HG02938 (cell line): ENCODE measurements at regions not wholly inside any gene's neighbourhood (a gene's known extent, or its start where the extent isn't known, plus 50 kb on each side); places are given as distances from the start of the nearest gene placed in this dataset.
"Not testable (repeated sequence)": the region's sequence is repeated elsewhere in the genome, so short reads cannot be mapped to it uniquely, and the experiment has no call there.

Experiments
- ATAC-seq: cut with Tn5 transposase; IDR thresholded peaks from one replicate; pipeline ENCODE4 v1.9.1; 2021; ENCODE audit warnings: mild to moderate bottlenecking, moderate library complexity; ENCODE audit not compliant: unreplicated experiment

DNA sequence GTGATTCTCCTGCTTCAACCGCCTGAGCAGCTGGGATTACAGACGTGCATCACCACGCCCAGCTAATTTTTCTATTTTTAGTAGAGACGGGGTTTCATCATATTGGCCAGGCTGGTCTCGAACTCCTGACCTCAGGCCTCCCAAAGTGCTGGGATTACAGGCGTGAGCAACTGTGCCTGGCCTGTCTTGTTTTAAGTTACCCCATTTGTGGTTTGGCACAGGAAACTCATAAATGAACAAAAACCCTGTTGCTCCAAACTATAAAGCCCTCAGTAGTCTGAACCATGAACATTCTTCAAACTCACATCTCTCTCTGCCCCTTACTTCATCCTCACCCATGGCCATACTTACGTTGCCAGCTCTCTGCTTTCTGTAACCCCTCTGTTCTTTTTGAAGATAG is 61.7 kb downstream of the RHOU start:
- ATAC-seq, result not testable (repeated sequence)

DNA sequence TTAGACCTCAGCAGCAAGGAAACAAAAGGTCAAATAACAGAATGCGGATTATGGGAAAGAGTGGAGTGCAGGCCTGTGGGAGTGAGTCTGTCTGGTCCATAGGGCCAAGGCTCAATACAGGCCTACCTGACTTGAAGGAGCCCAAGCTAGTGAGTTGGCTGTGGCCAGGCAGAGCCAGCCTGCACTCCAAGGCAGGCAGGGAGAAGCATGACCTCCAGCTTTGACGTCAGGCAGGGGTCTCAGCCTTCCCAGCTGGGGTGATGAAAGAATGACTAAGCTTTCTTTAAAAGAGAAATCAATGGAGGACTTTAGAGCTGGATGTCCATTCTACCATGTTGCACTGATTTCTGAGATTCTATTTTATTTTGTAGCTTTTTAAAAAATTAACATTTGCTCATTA is 62.8 kb downstream of the RHOU start:
- ATAC-seq, result no peak

- ATAC-seq, result no peak
Measured at GRCh38 chr1:228798548-228798947, 63.3 kb downstream of the RHOU start.

GRCh38 chr1:228799924-228800323 is 64.6 kb downstream of the RHOU start:
- no peak for ATAC-seq

DNA sequence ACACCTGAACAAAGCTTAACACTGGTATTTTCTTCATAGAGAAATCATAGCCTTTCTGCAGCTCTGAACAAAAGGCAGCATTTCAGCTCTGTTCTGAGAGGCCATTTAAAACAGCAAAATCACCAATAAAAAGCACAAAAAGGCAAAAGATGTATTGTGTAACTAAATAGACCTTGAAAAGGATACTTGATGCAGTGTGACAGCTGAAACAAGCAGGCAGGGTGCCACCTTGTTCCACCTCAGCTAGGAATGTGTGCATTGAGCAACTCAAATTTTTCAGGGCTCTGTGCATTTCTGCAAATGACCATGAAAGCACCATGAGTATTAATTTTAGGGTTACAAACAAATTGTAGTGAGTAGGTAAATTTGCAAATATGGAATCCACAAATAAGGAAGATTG is 65.8 kb downstream of the RHOU start:
- ATAC-seq, result no peak

- ATAC-seq, result no peak
Measured at GRCh38 chr1:228802386-228803220, 67.3 kb downstream of the RHOU start.

GRCh38 chr1:228803421-228803820 is 68.1 kb downstream of the RHOU start:
- no peak for ATAC-seq

GRCh38 chr1:228804173-228804572 is 68.9 kb downstream of the RHOU start:
- ATAC-seq, result no peak

DNA sequence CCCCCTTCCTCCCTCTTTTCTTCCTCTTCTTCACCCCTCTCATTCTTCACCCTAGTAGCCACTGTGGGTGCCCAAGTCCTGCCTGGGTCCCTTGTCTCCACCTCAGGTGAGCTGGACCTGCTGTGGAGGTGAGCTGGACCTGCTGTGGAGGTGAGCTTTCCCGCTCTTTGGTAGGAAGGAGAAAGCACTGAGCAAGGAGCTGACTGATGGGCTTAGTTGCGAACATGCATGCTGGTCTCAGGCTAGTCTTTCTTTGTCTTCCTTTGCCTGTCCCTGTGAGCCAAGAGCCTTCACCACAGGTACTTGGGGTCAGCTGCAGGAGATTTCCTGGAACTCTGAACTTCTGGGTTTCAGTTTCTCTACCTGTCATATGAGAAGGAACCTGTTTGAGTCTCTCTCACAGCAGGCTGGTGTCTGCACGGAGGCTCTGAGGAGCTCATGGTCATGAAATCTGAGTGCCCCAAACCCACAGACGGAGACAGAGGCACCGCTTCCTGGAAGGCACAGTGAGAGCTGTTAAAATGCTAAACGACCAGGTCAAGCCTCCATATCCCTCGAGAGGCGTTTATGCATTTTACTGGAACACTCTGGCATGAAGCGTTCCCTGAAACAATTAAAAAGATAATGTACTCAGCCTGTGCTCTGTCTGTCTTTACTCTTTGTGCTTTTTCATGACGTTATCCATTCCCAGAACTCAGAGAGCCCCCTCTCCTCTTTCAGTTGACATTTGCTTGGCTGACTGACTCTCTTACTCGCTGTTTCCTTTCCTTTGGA is 69.5 kb downstream of the RHOU start:
- ATAC-seq, result peak; percentile 64

DNA sequence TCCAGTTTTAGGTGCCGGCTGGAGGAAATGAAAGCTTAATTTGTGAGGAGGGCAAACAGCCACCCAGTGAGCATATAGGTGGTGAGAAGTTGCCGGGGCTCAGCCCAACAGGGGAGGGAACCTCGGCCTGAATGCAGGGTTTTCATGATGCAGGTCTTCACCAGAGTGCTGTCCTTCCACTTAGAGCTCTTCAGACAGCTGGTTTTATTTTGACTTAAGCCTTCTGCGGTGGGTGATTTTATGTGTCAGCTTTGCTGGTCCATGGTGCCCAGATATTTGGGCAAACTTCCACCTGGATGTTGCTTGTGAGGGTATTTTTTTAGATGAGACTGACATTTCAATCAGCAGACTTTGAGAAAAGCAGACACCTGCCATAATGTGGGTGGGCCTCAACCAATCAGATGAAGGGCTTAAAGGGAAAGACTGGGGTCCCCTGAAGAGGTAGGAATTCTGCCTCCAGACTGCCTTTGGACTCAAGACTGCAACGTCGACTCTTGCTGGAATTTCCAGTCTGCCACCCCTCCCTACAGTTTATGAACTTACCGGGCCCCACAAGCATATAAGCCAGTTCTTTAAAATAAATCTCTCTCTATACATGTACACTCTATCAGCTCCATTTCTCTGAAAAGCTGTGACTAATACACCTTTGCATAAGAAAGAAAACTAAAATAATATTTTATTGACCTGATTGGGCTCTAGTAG is 72.8 kb downstream of the RHOU start:
- no peak for ATAC-seq

- no peak for ATAC-seq
Measured at GRCh38 chr1:228809621-228810394, 74.5 kb downstream of the RHOU start.

GRCh38 chr1:228810395-228810758 is 75.1 kb downstream of the RHOU start:
- ATAC-seq, result no peak

- ATAC-seq, result peak; percentile 76
Measured at GRCh38 chr1:228810878-228811711, 75.8 kb downstream of the RHOU start.

DNA sequence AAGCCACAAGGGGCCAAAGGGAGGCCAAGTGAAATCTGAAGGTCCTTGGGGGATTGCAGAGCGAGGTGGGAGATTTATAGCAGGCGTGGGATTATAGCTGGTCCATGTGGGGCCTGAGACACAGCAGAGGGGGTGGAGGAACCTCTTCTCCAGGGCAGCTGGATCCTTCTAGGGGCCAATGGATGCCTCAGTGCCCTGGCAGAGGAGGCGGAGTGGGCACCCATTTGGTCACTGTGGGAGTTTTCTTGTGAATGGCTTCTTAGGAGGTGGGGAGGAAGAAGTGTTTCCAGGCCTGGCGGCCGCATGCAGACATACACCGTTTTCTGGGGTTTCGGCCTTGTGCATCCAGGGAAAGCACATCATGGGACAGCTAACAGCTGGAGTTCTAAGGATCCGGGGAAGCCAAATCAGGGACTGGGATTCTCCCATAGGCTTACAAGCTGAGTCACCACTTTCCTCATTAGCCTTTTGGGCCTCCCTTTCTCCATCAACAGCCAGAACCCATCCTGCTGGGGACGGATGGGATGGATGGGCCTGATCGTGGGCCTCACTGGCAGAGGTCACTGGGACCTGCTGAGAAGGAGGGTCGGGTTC is 76.5 kb downstream of the RHOU start:
- ATAC-seq, result no peak

DNA sequence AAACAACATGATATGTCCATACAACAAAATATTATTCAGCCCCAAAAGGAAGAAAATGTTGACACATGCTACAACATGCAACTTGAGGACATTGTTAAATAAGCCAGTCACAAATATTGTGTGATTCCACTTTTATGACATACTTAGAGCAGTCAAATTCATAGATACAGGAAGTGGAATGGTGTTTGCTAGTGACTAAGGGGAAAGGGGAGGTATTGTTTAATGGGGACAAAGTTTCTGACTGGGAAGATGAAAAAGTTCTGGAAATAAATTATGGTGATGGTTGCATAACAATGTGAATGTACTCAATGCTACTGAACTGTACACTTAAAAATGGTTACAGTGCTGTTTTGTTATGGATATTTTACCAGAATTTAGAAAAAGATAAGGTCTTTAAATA is 77.7 kb downstream of the RHOU start:
- ATAC-seq, result no peak

DNA sequence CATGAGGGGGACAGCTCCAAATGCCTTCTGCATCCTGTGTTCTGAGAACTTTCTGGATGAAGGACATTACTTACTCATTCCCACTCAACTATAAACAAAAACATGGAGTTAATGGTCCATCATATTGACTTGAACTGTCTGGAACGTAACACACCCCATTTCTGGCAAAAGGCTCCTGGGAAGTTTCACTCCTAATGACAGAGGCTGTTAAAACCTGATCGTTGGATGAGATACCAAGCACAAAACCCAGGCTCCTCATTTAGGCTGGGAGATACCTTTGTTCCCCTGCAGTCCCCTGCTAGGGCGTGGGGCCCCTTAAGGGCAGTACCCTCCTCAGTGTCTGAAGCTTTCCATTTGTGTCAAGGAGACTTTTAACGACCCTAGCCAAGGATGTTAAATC is 78.9 kb downstream of the RHOU start:
- no peak for ATAC-seq

GRCh38 chr1:228818296-228818695 is 83.0 kb downstream of the RHOU start:
- no peak for ATAC-seq

DNA sequence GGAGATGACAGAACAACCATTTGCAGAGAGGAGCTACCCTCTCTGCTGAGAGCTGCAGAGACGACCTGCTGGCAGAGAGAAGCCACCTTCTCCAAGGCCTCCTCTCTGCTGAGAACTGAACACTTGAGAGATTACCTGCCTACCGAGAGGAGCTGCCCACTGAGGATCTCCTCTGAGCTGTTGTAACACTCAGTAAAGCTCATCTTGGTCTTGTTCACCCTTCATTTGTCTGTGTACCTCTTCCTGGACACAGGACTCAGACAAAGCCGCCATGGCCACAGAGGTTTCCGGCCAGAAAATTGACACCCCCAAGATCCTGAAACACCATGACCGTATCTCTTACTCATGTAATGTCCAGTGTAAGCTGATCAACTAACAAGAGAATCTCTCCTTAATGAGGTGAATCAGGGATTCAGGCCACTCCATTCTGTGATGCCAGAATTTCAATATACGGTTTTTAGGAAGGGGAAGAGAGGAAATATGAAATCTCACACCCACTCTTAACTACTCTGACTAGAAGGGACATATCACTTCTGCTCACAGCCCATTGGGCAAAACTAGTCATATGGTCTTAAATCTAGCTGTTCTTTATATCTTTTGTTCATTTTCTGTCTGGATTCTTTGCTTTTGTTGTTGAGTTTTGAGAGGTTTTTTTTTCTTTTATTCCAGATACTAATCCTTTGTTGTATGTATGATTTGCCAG is 83.8 kb downstream of the RHOU start:
- ATAC-seq, result no peak

GRCh38 chr1:228821252-228821651 is 86.0 kb downstream of the RHOU start:
- no peak for ATAC-seq
